NCI-H2107 treated with DMSO at 0.1 percent for 48 hours (cell line): ENCODE measurements at regions not wholly inside any gene's neighbourhood (a gene's known extent, or its start where the extent isn't known, plus 50 kb on each side); places are given as distances from the start of the nearest gene placed in this dataset.

ENCODE experiments used
- DNase-seq: peaks from one replicate; lab custom pipeline; 2025; ENCODE audit not compliant: unreplicated experiment; lab: John Stamatoyannopoulos, UW

DNA sequence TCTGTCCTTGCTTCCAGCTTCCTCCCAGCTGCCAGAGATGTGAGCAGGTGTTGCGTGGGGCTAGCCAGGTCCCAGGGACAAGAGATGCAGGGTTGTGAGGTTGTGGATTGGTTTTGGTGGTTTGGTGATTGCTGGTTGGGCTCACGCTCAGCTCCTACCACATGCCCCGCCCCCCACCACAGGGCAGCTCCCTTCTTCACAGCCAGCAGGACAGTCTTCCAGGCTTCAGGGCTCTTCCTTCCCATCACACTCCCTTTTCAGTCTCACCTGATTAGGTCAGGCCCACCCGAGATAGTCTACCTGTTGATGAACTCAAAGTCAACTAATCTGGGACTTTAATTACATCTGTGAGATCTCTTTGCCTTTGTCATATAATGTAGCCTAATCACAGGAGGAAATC is 52.0 kb upstream of the GLI2 start:
- DNase-seq = no peak

DNA sequence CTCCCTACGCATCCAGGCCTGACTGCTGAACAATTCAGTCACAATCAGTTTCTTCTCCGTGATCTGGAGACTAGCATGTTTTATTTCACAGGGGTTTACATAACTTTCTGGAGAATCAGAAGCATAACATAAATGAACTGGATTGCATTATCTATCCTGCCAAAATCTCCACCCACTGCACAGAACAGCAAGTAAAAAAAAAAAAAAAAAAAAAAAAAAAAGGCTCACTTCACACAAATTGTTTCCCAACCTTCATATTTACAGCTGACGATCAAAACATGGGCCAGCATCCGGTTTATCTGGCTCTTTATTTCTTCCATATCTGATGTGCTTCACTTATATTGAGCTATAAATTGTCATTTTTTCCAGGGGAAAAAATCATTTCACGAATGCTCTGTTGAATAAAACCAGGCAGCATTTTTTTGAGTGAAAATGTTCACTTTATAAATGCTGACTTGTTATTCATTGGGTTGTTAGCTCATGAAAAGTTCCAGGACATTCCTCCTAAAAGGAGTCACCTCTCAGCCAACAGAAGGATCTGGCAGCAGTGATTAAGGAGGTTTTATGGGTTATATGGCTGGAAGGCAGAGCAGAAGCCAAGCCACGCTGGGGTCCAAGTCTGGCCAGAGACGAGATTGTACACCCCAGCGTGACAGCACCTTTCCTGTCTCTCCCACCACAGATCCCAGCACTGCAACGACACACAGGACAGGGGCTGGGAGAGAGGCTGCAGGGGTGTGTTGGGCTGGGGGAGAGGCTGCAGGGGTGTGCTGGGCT is 51.2 kb upstream of the GLI2 start:
- DNase-seq = no peak

DNA sequence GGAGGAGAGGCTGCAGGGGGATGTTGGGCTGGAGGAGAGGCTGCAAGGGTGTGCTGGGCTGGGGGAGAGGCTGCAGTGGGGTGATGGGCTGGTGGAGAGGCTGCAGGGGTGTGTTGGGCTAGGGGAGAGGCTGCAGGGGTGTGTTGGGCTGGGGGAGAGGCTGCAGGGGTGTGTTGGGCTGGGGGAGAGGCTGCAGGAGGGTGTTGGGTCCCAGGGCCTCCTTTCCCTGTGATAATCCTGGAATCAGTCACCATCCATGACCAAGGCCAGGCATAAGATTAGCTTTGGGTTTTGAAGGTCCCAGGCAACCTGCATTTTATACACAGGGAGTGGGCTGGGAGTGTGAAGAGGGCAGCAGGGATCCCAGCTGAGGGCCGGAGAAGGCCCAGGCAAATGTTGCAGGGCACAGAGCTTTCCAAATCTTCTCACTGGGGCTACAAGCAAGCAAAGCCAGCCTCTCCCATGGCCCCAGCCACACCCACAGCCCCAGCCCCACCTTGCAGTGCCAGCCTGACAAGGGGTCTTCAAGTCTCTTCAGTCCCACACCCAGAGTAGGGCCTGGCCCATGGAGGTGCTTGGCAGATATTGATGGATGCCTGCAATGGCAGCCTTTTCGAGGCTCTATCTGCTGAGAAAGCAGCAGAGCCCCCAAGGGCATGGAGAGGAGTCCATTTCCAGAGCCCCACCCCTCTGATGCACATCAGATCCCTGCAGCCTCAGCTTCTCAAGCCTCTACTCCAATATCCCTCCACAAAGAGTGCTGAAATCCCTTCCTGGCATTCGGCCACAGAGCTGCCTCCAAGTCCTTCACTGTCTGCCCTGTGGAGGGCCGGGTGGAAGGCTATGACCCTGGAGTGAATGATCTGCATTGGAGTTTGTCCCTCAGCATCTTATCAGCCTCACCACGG is 50.3 kb upstream of the GLI2 start:
- DNase-seq = no peak
